Liver (tissue), 8 donors: ENCODE measurements at regions not wholly inside any gene's neighbourhood (a gene's known extent, or its start where the extent isn't known, plus 50 kb on each side); places are given as distances from the start of the nearest gene placed in this dataset.

Experiments
- DNase-seq: peaks from one replicate; pipeline ENCODE4 v3.0.0-alpha.2; 2017; ENCODE audit warnings: low spot score
- H3K27ac ChIP-seq, 2 donors: one replicate each; pipeline ENCODE4 v1.7.0; 2013; ENCODE audit warnings: inconsistent platforms in 2 of 2, low read length in 2 of 2, control low read depth in 1 of 2, low read depth in 1 of 2, mild to moderate bottlenecking in 1 of 2
- H3K27me3 ChIP-seq, 4 donors: one replicate each; pipeline versions ENCODE4 v1.6.1 to v1.7.0; 2013; ENCODE audit warnings: low read length in 3 of 4, inconsistent platforms in 1 of 4, mild to moderate bottlenecking in 1 of 4, moderate library complexity in 1 of 4; ENCODE audit not compliant: control insufficient read depth in 4 of 4, insufficient read depth in 4 of 4
- H3K36me3 ChIP-seq, 4 donors: one replicate each; pipeline versions ENCODE4 v1.6.1 to v1.7.0; 2013; ENCODE audit warnings: low read length in 3 of 4, mild to moderate bottlenecking in 3 of 4, low read depth in 1 of 4, moderate library complexity in 1 of 4; ENCODE audit not compliant: control insufficient read depth in 4 of 4, insufficient read depth in 3 of 4
- H3K4me1 ChIP-seq, 4 donors: one replicate each; pipeline versions ENCODE4 v1.6.1 to v1.7.0; 2013; ENCODE audit warnings: low read length in 3 of 4, mild to moderate bottlenecking in 3 of 4, moderate library complexity in 1 of 4; ENCODE audit not compliant: control insufficient read depth in 4 of 4, insufficient read depth in 4 of 4
- H3K4me3 ChIP-seq, 3 donors: one replicate each; pipeline versions ENCODE4 v1.6.1 to v1.7.0; 2013; ENCODE audit warnings: low read length in 3 of 3, control low read depth in 1 of 3, low read depth in 1 of 3, mild to moderate bottlenecking in 1 of 3
- H3K9ac ChIP-seq, 2 donors: one replicate each; pipeline ENCODE4 v1.7.0; 2013; ENCODE audit warnings: low read length in 2 of 2, mild to moderate bottlenecking in 2 of 2, moderate library complexity in 2 of 2, control low read depth in 1 of 2, low read depth in 1 of 2
- H3K9me3 ChIP-seq, 4 donors: one replicate each; pipeline versions ENCODE4 v1.6.1 to v1.7.0; 2013; ENCODE audit warnings: low read length in 3 of 4; ENCODE audit not compliant: control insufficient read depth in 4 of 4
- CTCF ChIP-seq: fragments of 150-350 bp; IDR thresholded peaks from 2 replicates; pipeline ENCODE4 v1.5.1; 2017; ENCODE audit warnings: improper control_type of control experiment, low read depth, low read length; ENCODE audit not compliant: missing input control
- EGR1 ChIP-seq, 2 donors: IDR thresholded peaks; 2 replicates each; pipeline ENCODE4 v1.6.1; 2016 to 2018; ENCODE audit warnings: antibody characterized with exemption in 2 of 2, low read depth in 2 of 2
- FOXA2 ChIP-seq: IDR thresholded peaks from 2 replicates; pipeline ENCODE4 v1.6.1; 2016; ENCODE audit warnings: antibody characterized with exemption
- HNF4A ChIP-seq, 2 donors: conservative IDR thresholded peaks; 2 replicates each; pipeline ENCODE4 v1.6.1; 2016; ENCODE audit warnings: antibody characterized with exemption in 2 of 2, mild to moderate bottlenecking in 2 of 2
- HNF4G ChIP-seq: IDR thresholded peaks from 2 replicates; pipeline ENCODE4 v1.6.1; 2016; ENCODE audit warnings: antibody characterized with exemption
- JUND ChIP-seq, 2 donors: IDR thresholded peaks; 2 replicates each; pipeline ENCODE4 v1.6.1; 2016; ENCODE audit warnings: antibody characterized with exemption in 2 of 2
- NR2F2 ChIP-seq: IDR thresholded peaks from 2 replicates; pipeline ENCODE4 v1.6.1; 2016; ENCODE audit warnings: antibody characterized with exemption
- REST ChIP-seq: IDR thresholded peaks from 2 replicates; pipeline ENCODE4 v1.6.1; 2016; ENCODE audit warnings: antibody characterized with exemption, mild to moderate bottlenecking
- SP1 ChIP-seq: IDR thresholded peaks from 2 replicates; pipeline ENCODE4 v1.6.1; 2018; ENCODE audit warnings: antibody characterized with exemption, mild to moderate bottlenecking
- TAF1 ChIP-seq: conservative IDR thresholded peaks from 2 replicates; pipeline ENCODE4 v1.6.1; 2016; ENCODE audit warnings: antibody characterized with exemption, mild to moderate bottlenecking
- YY1 ChIP-seq: IDR thresholded peaks from 2 replicates; pipeline ENCODE4 v1.6.1; 2016; ENCODE audit warnings: antibody characterized with exemption, mild to moderate bottlenecking
- WGBS: extraction: QIAGEN DNeasy Blood & Tissue Kit; methylation state at CpG from one replicate; pipeline ENCODE4 v1.1.7; 2013; 5-methylcytosine and 5-hydroxymethylcytosine counted together
- TF ChIP-seq, protein P1 (sequence below): IDR thresholded peaks from 2 replicates; pipeline ENCODE4 v1.6.1; 2016; ENCODE audit warnings: antibody characterized with exemption
- donor health status: healthy.
- donor health status: healthy.
- donor health status: healthy.
- donor health status: healthy.
- donor health status: healthy.

DNA sequence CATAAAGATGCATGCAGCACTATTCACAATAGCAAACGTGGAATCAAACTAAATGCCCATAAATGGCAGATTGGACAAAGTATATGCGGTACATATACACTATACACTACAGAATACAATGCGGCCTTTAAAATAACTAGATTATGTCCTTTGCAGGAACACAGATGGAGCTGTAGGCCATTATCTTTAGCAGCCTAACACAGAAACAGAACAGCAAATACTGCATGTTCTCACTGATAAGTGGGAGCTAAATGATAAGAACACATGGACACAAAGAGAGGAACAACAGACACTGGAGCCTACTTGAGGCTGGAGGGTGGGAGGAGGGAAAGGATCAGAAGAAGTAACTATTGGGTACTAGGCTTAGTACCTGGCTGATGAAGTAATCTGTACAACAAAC lies 758.2 kb downstream of the TLE1 start:
- Histone ChIP-seq H3K9ac (no peak overlapping the region), H3K4me3 (no peak overlapping the region), H3K27me3 (no peaks in the 10 kb centered on the region), H3K36me3 (no peaks in the 10 kb centered on the region), H3K9me3 (peaks cover 0 to 1% (median 0%) of the 10 kb centered on the region in 4 donors), H3K4me1 (no peaks in the 10 kb centered on the region), H3K27ac (no peak overlapping the region)
- 56% methylated on average over 3 of the region's 3 CpGs for WGBS
- TF ChIP-seq, protein P1, sequence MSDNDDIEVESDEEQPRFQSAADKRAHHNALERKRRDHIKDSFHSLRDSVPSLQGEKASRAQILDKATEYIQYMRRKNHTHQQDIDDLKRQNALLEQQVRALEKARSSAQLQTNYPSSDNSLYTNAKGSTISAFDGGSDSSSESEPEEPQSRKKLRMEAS, result no peak
- TF ChIP-seq TAF1 (no peak), HNF4A (conservative IDR thresholded peaks at IDR 0.05) (no peak), EGR1 (IDR thresholded peaks at IDR 0.05; ENCODE audit: low read depth in 2 of 2) (no peak), JUND (IDR thresholded peaks at IDR 0.05) (no peak), CTCF (no peak), HNF4G (no peak), REST (no peak)
- no peak for DNase-seq

DNA sequence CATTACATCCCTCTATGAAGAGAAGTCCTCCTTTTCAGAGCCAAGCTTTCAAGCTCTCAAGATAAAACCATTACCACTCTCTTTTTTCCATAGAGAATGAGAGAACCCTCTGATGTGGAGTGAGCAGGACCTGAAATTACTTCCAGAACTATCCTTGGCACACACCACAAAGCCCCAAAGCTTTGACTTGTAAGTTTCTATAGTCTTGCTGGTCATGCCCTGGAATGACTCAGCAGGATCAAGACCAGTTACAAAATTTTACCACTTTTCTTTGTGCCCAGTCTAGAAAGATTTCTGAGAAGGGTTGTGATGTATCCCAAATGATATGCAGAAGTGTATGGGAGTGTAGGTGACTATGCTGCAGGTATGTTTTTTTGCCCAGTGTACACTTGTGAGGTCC lies 760.6 kb downstream of the TLE1 start:
- Histone ChIP-seq H3K36me3 (no peaks in the 10 kb centered on the region), H3K4me3 (no peak overlapping the region), H3K4me1 (no peaks in the 10 kb centered on the region), H3K9me3 (peaks cover 0 to 1% (median 0%) of the 10 kb centered on the region in 4 donors), H3K9ac (no peak overlapping the region), H3K27ac (no peak overlapping the region), H3K27me3 (no peaks in the 10 kb centered on the region)
- no peak for DNase-seq
- TF ChIP-seq HNF4A (conservative IDR thresholded peaks at IDR 0.05), result no peak
- TF ChIP-seq, protein P1, result no peak
- TF ChIP-seq YY1, result no peak
- no peak for TF ChIP-seq FOXA2

GRCh38 chr9:80926611-80927010 lies 762.7 kb downstream of the TLE1 start:
- H3K9ac ChIP-seq, result no peak overlapping the region
- no peak overlapping the region for H3K4me3 ChIP-seq
- no peak for DNase-seq
- no peaks in the 10 kb centered on the region for H3K4me1 ChIP-seq
- H3K27me3 ChIP-seq, result no peaks in the 10 kb centered on the region
- H3K9me3 ChIP-seq, result peaks cover 0 to 1% (median 0%) of the 10 kb centered on the region in 4 donors
- WGBS, result 87% methylated on average over 3 of the region's 3 CpGs
- no peaks in the 10 kb centered on the region for H3K36me3 ChIP-seq
- TF ChIP-seq FOXA2 (no peak), EGR1 (IDR thresholded peaks at IDR 0.05; ENCODE audit: low read depth in 2 of 2) (no peak), SP1 (no peak), TAF1 (no peak), NR2F2 (no peak)
- H3K27ac ChIP-seq, result no peak overlapping the region
